ENCODE measurements at regions not wholly inside any gene's neighbourhood (a gene's known extent, or its start where the extent isn't known, plus 50 kb on each side); places are given as distances from the start of the nearest gene placed in this dataset.

DNA sequence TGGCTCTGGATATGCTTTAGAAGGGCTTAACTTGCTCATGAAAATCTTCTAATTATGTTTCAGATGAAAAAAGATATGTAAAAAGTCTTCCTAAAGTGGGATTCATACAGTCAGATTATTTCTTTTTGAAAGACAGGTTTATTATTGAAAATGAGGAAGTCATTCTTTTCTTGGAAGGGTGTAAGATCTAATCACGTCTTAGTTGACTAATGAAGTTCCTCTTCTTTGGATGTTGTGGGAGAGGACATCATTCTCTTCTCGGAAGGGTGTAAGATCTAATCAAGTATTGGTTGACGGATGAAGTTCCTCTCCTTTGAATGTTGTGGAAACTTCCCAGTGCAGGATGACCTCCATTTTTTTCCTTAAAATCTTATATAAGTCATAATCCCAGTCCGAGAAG is 74.9 kb downstream of the ALG10 start:
- H3K4me3 ChIP-seq (ENCODE audit: low read length) = no peak overlapping the region
- TF ChIP-seq, protein P1, sequence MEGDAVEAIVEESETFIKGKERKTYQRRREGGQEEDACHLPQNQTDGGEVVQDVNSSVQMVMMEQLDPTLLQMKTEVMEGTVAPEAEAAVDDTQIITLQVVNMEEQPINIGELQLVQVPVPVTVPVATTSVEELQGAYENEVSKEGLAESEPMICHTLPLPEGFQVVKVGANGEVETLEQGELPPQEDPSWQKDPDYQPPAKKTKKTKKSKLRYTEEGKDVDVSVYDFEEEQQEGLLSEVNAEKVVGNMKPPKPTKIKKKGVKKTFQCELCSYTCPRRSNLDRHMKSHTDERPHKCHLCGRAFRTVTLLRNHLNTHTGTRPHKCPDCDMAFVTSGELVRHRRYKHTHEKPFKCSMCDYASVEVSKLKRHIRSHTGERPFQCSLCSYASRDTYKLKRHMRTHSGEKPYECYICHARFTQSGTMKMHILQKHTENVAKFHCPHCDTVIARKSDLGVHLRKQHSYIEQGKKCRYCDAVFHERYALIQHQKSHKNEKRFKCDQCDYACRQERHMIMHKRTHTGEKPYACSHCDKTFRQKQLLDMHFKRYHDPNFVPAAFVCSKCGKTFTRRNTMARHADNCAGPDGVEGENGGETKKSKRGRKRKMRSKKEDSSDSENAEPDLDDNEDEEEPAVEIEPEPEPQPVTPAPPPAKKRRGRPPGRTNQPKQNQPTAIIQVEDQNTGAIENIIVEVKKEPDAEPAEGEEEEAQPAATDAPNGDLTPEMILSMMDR (IDR thresholded peaks at IDR 0.05; ENCODE audit: insufficient read depth, low read depth, low read length, missing control alignments) = no peak
- no peak for DNase-seq (ENCODE audit: low read depth)

DNA sequence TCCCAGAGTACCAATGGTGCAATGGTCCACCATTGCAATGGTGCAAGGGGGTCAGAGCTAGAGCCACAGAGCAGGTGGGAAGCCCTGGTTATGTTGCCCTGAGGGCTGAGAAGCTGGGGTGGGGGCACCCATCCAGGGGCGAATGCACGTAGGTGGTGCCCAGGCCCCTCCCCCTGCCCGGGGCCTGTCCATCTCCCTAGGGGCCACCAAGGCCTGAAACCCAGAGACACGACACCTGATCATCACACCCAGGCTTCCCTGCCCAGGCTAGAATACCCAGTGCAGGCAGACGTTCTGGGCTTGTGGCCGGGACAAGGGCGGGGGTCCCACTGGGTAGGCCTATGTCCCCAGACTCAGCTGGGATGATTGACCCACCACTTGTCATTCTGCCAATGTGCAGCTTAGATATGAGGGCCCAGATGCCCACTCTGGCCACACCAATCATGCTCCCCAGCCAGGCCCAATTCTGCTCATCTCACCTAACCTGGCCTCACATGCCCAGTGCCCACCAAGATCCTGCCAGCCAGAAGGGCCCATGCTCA is 83.2 kb downstream of the ALG10 start:
- DNase-seq (ENCODE audit: low read depth) = no peak
- no peak overlapping the region for H3K4me3 ChIP-seq (ENCODE audit: low read length)
- TF ChIP-seq, protein P1 (IDR thresholded peaks at IDR 0.05; ENCODE audit: insufficient read depth, low read depth, low read length, missing control alignments) = no peak

DNA sequence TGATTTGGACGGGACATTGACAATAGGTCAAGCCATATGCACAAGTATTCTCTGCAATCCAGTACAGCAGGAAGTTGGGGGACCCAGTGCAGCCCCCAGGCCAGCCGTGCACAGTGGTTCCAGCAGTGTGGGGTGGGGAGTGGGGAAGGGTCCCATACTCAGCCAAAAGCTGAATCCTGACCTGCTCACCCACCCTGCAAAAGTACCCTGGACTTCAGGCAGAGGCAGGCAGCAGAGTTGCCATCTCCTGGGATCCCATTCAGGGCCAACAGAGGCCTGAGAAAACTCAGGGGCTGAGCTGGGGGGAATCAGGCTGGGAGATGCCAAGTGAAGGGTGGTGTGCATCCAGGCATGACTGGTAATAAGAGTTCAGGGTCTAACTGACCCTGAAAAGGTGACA is 83.9 kb downstream of the ALG10 start:
- H3K4me3 ChIP-seq (ENCODE audit: low read length) = no peak overlapping the region
- no peak for DNase-seq (ENCODE audit: low read depth)
- TF ChIP-seq, protein P1 (IDR thresholded peaks at IDR 0.05; ENCODE audit: insufficient read depth, low read depth, low read length, missing control alignments) = no peak

DNA sequence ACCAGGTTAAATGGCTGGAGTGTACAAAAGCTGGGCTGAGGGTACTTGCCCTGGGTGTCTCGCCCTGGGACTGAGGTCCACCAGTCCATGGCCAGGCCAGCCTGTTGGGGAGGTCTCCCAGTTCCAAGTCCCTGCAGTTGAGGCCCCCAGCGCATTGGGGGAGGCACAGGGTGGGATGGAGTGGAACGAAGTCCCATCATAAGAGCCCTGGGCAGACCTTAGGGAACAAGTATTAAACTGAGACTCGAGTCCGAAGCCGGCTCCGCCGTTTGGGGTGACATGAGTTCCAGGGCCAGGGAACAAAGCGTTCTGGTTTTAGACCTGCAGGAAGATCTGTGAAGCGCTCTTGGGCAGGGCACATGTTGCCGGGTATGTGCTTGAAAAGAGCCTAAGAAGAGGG is 84.7 kb downstream of the ALG10 start:
- DNase-seq (ENCODE audit: low read depth) = no peak
- TF ChIP-seq, protein P1 (IDR thresholded peaks at IDR 0.05; ENCODE audit: insufficient read depth, low read depth, low read length, missing control alignments) = no peak
- no peak overlapping the region for H3K4me3 ChIP-seq (ENCODE audit: low read length)

DNA sequence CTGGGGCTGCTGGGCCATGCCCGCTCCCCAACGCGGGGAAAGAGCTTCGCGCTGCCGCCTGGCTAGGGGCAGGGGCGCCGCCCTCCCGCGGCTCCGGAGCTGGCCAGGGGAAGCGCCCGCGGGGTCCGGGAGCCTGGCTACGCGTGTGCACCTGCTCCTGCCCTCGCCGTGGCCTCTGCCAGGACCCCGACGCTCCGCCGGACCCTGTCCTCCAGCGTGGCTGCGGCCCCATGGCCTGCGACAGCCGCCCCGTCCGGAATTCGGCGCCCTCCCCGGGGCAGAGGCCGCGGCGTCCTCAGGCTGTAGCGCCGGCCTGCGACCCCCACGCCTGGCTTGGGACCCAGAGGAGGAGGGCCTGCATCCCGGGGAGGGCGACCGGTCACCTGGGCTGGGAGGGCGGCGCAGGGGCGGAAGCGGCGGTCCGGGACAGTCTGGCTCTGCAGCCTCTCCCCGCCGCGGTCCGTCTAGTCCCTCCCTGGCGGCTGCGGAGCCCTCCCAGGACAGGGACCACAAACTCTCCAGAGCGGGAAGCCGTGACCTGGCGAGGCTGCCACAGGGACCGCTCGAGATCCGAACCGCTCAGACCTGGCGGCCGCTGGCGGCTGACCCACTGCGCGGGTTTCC is 85.6 kb downstream of the ALG10 start:
- no peak overlapping the region for H3K4me3 ChIP-seq (ENCODE audit: low read length)
- no peak for DNase-seq (ENCODE audit: low read depth)
- TF ChIP-seq, protein P1 (IDR thresholded peaks at IDR 0.05; ENCODE audit: insufficient read depth, low read depth, low read length, missing control alignments) = no peak

DNA sequence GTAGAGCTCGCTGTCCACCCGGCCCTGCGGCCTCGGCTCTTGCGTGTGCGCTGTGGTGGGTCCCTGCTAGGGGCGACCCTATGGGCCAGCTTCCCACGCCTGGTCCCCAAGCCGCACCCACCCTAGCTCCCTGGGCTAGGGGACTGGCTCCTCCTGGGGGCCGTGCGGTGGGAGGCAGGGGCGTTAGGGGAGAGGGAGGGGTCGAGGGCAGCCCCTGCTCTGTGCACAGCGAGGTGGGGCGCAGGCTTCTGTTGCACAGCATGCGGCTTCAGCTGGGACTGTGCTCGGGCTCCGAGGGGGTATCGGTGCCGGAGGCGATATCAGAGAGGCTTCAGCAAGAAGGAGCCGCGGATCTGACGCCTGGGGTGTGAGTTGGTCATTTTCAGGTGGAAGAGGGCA is 86.1 kb downstream of the ALG10 start:
- TF ChIP-seq, protein P1 (IDR thresholded peaks at IDR 0.05; ENCODE audit: insufficient read depth, low read depth, low read length, missing control alignments) = no peak
- DNase-seq (ENCODE audit: low read depth) = no peak
- no peak overlapping the region for H3K4me3 ChIP-seq (ENCODE audit: low read length)

DNA sequence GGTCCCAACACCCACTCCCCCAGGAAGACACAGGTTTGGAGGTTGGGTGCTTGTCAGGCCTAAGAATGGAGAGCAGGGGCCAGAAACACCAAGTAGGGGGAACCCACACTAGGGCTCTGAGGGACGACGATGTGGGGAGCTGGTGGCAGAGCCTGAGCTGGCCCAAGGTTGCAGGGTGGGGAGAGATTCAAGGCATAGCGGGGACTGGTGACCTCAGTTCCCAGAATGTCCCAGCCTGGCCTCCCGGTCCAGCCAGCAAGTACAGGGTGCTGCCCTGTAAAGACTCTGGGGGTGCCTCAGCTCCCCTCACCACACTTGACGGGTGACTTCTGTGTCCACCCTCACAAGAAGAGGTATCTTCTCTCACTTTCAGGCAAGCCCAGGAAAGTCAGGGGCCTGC is 86.7 kb downstream of the ALG10 start:
- TF ChIP-seq, protein P1 (IDR thresholded peaks at IDR 0.05; ENCODE audit: insufficient read depth, low read depth, low read length, missing control alignments) = no peak

More for the DNA sequence above, 86.7 kb downstream of the ALG10 start:
- no peak for DNase-seq (ENCODE audit: low read depth)
- H3K4me3 ChIP-seq (ENCODE audit: low read length) = no peak overlapping the region
